WTC11 (cell line): ENCODE measurements at regions not wholly inside any gene's neighbourhood (a gene's known extent, or its start where the extent isn't known, plus 50 kb on each side); places are given as distances from the start of the nearest gene placed in this dataset.
A peak's percentile ranks its signal among the peaks of the same experiment; 100 is the strongest.

Source experiments
- ATF1 ChIP-seq: sonication (generic); formaldehyde crosslinking; IDR thresholded peaks from 2 replicates; pipeline ENCODE4 v1.8.1; 2023; ENCODE audit warnings: mild to moderate bottlenecking, moderate library complexity, missing genetic modification reagents
- ESRRA ChIP-seq: sonication (generic); formaldehyde crosslinking; IDR thresholded peaks from 2 replicates; pipeline ENCODE4 v1.8.1; 2022; ENCODE audit warnings: mild to moderate bottlenecking, missing genetic modification reagents, borderline replicate concordance
- ETV6 ChIP-seq: sonication (generic); formaldehyde crosslinking; IDR thresholded peaks from 2 replicates; pipeline ENCODE4 v1.8.1; 2022; ENCODE audit warnings: mild to moderate bottlenecking, missing genetic modification reagents
- GRHL2 ChIP-seq: fragments of 250-450 bp; sonication (Bioruptor Pico); IDR thresholded peaks from 2 replicates; pipeline ENCODE4 v1.8.0; 2022; ENCODE audit warnings: mild to moderate bottlenecking, moderate library complexity; ENCODE audit not compliant: insufficient replicate concordance, severe bottlenecking
- JUN ChIP-seq: sonication (generic); formaldehyde crosslinking; IDR thresholded peaks from 2 replicates; pipeline ENCODE4 v1.8.0; 2023; ENCODE audit warnings: mild to moderate bottlenecking, missing genetic modification reagents
- KAT7 ChIP-seq: sonication (generic); formaldehyde crosslinking; IDR thresholded peaks from 2 replicates; pipeline ENCODE4 v1.8.1; 2023; ENCODE audit warnings: missing genetic modification reagents, mild to moderate bottlenecking, borderline replicate concordance
- NR2C2 ChIP-seq: sonication (generic); formaldehyde crosslinking; IDR thresholded peaks from 2 replicates; pipeline ENCODE4 v1.8.0; 2022; ENCODE audit warnings: mild to moderate bottlenecking, missing genetic modification reagents
- PRRX2 ChIP-seq: fragments of 250-450 bp; sonication (Bioruptor Pico); IDR thresholded peaks from 2 replicates; pipeline ENCODE4 v1.8.0; 2021; ENCODE audit warnings: mild to moderate bottlenecking
- RORB ChIP-seq: fragments of 250-450 bp; sonication (Bioruptor Pico); IDR thresholded peaks from 2 replicates; pipeline ENCODE4 v1.9.0; 2021; ENCODE audit warnings: mild to moderate bottlenecking
- SMAD4 ChIP-seq: sonication (generic); formaldehyde crosslinking; IDR thresholded peaks from 2 replicates; pipeline ENCODE4 v1.8.0; 2022; ENCODE audit warnings: mild to moderate bottlenecking, missing genetic modification reagents
- ZNF219 ChIP-seq: sonication (generic); formaldehyde crosslinking; IDR thresholded peaks from 2 replicates; pipeline ENCODE4 v1.8.0; 2023; ENCODE audit warnings: missing genetic modification reagents, mild to moderate bottlenecking, borderline replicate concordance
- ZNF263 ChIP-seq: sonication (generic); formaldehyde crosslinking; IDR thresholded peaks from 2 replicates; pipeline ENCODE4 v1.8.1; 2022; ENCODE audit warnings: low read depth, mild to moderate bottlenecking, moderate library complexity, missing genetic modification reagents
- ZNF396 ChIP-seq: fragments of 250-450 bp; sonication (Bioruptor Pico); IDR thresholded peaks from 2 replicates; pipeline ENCODE4 v1.8.0; 2021; ENCODE audit warnings: mild to moderate bottlenecking, moderate library complexity, borderline replicate concordance
- ZNF671 ChIP-seq: fragments of 250-450 bp; sonication (Bioruptor Pico); IDR thresholded peaks from 2 replicates; pipeline ENCODE4 v1.8.0; 2021; ENCODE audit warnings: mild to moderate bottlenecking
- TF ChIP-seq, protein P1 (sequence below): sonication (generic); formaldehyde crosslinking; IDR thresholded peaks from 2 replicates; pipeline ENCODE4 v1.8.1; 2023; ENCODE audit warnings: mild to moderate bottlenecking, missing genetic modification reagents, borderline replicate concordance
- TF ChIP-seq, protein P2 (sequence below): fragments of 250-450 bp; sonication (Bioruptor Pico); IDR thresholded peaks from 2 replicates; pipeline ENCODE4 v1.9.0; 2021; ENCODE audit warnings: mild to moderate bottlenecking
- TF ChIP-seq, protein P3 (sequence below): sonication (generic); formaldehyde crosslinking; IDR thresholded peaks from 2 replicates; pipeline ENCODE4 v1.8.1; 2022; ENCODE audit warnings: low read depth, missing genetic modification reagents, borderline replicate concordance
- TF ChIP-seq, protein P4 (sequence below): sonication (generic); formaldehyde crosslinking; IDR thresholded peaks from 2 replicates; pipeline ENCODE4 v1.8.0; 2022; ENCODE audit warnings: mild to moderate bottlenecking, missing genetic modification reagents
- TF ChIP-seq, protein P5 (sequence below): sonication (generic); formaldehyde crosslinking; IDR thresholded peaks from 2 replicates; pipeline ENCODE4 v1.8.1; 2023; ENCODE audit warnings: mild to moderate bottlenecking, missing genetic modification reagents
- TF ChIP-seq, protein P6 (sequence below): sonication (generic); formaldehyde crosslinking; IDR thresholded peaks from 2 replicates; pipeline ENCODE4 v1.8.1; 2022; ENCODE audit warnings: missing genetic modification reagents, borderline replicate concordance
- TF ChIP-seq, protein P7 (sequence below): fragments of 250-450 bp; sonication (Bioruptor Pico); IDR thresholded peaks from 2 replicates; pipeline ENCODE4 v2.1.2; 2022; ENCODE audit warnings: mild to moderate bottlenecking, moderate library complexity
- TF ChIP-seq, protein P8 (sequence below): fragments of 200-600 bp; IDR thresholded peaks from 2 replicates; pipeline ENCODE4 v1.8.0; 2022; ENCODE audit warnings: antibody characterized with exemption

DNA sequence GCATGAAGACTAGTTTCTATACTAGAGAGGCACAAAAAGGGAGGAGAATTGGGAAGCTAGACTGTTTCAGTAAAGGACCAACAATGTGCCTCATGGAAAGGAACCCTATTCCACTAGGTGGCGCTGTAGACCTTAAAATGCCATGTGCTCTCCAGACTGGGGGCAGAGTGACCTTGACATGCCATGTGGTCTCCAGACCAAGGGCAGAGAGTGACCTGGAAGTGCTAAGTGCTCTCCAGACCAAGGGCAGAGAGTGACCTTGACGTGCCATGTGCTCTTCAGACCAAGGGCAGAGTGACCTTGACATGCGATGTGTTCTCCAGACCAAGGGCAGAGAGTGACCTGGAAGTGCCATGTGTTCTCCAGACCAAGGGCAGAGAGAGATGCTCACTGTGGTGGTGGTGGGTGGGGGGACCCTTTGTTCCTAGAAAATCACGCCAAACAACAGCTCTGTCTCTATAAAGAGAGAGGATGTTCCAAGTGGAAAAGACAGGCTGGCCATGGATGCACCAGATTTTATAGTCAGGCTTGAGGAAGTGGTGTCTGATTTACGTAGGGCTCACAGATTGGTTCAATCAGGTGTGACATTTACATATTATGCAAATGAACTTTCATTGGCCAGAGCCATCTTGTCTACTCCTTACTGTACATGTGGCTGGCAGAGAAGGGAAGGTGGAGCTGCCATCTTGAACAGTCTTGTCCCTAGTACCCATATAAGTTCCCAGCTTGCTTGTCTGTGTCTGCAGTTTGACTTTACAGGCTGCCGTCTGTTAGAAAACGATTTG lies 344.0 kb upstream of the DDX18 start (continued):
- TF ChIP-seq, protein P1, sequence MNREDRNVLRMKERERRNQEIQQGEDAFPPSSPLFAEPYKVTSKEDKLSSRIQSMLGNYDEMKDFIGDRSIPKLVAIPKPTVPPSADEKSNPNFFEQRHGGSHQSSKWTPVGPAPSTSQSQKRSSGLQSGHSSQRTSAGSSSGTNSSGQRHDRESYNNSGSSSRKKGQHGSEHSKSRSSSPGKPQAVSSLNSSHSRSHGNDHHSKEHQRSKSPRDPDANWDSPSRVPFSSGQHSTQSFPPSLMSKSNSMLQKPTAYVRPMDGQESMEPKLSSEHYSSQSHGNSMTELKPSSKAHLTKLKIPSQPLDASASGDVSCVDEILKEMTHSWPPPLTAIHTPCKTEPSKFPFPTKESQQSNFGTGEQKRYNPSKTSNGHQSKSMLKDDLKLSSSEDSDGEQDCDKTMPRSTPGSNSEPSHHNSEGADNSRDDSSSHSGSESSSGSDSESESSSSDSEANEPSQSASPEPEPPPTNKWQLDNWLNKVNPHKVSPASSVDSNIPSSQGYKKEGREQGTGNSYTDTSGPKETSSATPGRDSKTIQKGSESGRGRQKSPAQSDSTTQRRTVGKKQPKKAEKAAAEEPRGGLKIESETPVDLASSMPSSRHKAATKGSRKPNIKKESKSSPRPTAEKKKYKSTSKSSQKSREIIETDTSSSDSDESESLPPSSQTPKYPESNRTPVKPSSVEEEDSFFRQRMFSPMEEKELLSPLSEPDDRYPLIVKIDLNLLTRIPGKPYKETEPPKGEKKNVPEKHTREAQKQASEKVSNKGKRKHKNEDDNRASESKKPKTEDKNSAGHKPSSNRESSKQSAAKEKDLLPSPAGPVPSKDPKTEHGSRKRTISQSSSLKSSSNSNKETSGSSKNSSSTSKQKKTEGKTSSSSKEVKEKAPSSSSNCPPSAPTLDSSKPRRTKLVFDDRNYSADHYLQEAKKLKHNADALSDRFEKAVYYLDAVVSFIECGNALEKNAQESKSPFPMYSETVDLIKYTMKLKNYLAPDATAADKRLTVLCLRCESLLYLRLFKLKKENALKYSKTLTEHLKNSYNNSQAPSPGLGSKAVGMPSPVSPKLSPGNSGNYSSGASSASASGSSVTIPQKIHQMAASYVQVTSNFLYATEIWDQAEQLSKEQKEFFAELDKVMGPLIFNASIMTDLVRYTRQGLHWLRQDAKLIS (CRISPR knock-in tag): no peak
- peak; percentile 84 for TF ChIP-seq NR2C2 (CRISPR knock-in tag)
- 0 out of 2 replicates have a peak, but pooled peaks have one; percentile 49 for TF ChIP-seq ETV6 (CRISPR knock-in tag)
- TF ChIP-seq, protein P2, sequence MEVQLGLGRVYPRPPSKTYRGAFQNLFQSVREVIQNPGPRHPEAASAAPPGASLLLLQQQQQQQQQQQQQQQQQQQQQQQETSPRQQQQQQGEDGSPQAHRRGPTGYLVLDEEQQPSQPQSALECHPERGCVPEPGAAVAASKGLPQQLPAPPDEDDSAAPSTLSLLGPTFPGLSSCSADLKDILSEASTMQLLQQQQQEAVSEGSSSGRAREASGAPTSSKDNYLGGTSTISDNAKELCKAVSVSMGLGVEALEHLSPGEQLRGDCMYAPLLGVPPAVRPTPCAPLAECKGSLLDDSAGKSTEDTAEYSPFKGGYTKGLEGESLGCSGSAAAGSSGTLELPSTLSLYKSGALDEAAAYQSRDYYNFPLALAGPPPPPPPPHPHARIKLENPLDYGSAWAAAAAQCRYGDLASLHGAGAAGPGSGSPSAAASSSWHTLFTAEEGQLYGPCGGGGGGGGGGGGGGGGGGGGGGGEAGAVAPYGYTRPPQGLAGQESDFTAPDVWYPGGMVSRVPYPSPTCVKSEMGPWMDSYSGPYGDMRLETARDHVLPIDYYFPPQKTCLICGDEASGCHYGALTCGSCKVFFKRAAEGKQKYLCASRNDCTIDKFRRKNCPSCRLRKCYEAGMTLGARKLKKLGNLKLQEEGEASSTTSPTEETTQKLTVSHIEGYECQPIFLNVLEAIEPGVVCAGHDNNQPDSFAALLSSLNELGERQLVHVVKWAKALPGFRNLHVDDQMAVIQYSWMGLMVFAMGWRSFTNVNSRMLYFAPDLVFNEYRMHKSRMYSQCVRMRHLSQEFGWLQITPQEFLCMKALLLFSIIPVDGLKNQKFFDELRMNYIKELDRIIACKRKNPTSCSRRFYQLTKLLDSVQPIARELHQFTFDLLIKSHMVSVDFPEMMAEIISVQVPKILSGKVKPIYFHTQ (CRISPR knock-in tag): no peak
- peak; percentile 100 for TF ChIP-seq ESRRA (CRISPR knock-in tag)
- no peak for TF ChIP-seq KAT7
- TF ChIP-seq PRRX2 (CRISPR knock-in tag): no peak
- TF ChIP-seq, protein P3, sequence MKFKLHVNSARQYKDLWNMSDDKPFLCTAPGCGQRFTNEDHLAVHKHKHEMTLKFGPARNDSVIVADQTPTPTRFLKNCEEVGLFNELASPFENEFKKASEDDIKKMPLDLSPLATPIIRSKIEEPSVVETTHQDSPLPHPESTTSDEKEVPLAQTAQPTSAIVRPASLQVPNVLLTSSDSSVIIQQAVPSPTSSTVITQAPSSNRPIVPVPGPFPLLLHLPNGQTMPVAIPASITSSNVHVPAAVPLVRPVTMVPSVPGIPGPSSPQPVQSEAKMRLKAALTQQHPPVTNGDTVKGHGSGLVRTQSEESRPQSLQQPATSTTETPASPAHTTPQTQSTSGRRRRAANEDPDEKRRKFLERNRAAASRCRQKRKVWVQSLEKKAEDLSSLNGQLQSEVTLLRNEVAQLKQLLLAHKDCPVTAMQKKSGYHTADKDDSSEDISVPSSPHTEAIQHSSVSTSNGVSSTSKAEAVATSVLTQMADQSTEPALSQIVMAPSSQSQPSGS (CRISPR knock-in tag): no peak
- TF ChIP-seq ZNF671 (CRISPR knock-in tag): no peak
- no peak for TF ChIP-seq RORB (CRISPR knock-in tag)
- TF ChIP-seq, protein P4, sequence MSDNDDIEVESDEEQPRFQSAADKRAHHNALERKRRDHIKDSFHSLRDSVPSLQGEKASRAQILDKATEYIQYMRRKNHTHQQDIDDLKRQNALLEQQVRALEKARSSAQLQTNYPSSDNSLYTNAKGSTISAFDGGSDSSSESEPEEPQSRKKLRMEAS (CRISPR knock-in tag): peak; percentile 94
- no peak for TF ChIP-seq ZNF396 (CRISPR knock-in tag)
- TF ChIP-seq JUN (CRISPR knock-in tag): no peak
- TF ChIP-seq, protein P5, sequence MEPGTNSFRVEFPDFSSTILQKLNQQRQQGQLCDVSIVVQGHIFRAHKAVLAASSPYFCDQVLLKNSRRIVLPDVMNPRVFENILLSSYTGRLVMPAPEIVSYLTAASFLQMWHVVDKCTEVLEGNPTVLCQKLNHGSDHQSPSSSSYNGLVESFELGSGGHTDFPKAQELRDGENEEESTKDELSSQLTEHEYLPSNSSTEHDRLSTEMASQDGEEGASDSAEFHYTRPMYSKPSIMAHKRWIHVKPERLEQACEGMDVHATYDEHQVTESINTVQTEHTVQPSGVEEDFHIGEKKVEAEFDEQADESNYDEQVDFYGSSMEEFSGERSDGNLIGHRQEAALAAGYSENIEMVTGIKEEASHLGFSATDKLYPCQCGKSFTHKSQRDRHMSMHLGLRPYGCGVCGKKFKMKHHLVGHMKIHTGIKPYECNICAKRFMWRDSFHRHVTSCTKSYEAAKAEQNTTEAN: no peak
- no peak for TF ChIP-seq ZNF219
- TF ChIP-seq, protein P6, sequence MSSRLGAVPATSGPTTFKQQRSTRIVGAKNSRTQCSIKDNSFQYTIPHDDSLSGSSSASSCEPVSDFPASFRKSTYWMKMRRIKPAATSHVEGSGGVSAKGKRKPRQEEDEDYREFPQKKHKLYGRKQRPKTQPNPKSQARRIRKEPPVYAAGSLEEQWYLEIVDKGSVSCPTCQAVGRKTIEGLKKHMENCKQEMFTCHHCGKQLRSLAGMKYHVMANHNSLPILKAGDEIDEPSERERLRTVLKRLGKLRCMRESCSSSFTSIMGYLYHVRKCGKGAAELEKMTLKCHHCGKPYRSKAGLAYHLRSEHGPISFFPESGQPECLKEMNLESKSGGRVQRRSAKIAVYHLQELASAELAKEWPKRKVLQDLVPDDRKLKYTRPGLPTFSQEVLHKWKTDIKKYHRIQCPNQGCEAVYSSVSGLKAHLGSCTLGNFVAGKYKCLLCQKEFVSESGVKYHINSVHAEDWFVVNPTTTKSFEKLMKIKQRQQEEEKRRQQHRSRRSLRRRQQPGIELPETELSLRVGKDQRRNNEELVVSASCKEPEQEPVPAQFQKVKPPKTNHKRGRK (CRISPR knock-in tag): no peak
- no peak for TF ChIP-seq ATF1
- no peak for TF ChIP-seq GRHL2
- TF ChIP-seq SMAD4 (CRISPR knock-in tag): no peak
- TF ChIP-seq, protein P7, sequence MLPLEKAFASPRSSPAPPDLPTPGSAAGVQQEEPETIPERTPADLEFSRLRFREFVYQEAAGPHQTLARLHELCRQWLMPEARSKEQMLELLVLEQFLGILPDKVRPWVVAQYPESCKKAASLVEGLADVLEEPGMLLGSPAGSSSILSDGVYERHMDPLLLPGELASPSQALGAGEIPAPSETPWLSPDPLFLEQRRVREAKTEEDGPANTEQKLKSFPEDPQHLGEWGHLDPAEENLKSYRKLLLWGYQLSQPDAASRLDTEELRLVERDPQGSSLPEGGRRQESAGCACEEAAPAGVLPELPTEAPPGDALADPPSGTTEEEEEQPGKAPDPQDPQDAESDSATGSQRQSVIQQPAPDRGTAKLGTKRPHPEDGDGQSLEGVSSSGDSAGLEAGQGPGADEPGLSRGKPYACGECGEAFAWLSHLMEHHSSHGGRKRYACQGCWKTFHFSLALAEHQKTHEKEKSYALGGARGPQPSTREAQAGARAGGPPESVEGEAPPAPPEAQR (CRISPR knock-in tag): 0 out of 2 replicates have a peak, but pooled peaks have one; percentile 77
- TF ChIP-seq ZNF263 (CRISPR knock-in tag): no peak
- TF ChIP-seq, protein P8, sequence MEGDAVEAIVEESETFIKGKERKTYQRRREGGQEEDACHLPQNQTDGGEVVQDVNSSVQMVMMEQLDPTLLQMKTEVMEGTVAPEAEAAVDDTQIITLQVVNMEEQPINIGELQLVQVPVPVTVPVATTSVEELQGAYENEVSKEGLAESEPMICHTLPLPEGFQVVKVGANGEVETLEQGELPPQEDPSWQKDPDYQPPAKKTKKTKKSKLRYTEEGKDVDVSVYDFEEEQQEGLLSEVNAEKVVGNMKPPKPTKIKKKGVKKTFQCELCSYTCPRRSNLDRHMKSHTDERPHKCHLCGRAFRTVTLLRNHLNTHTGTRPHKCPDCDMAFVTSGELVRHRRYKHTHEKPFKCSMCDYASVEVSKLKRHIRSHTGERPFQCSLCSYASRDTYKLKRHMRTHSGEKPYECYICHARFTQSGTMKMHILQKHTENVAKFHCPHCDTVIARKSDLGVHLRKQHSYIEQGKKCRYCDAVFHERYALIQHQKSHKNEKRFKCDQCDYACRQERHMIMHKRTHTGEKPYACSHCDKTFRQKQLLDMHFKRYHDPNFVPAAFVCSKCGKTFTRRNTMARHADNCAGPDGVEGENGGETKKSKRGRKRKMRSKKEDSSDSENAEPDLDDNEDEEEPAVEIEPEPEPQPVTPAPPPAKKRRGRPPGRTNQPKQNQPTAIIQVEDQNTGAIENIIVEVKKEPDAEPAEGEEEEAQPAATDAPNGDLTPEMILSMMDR: peak; percentile 84
